RWPE2 (cell line): ENCODE measurements at regions not wholly inside any gene's neighbourhood (a gene's known extent, or its start where the extent isn't known, plus 50 kb on each side); places are given as distances from the start of the nearest gene placed in this dataset.

Experiments used
- ATAC-seq: fragments of 200-7000 bp; cut with Tn5 transposase; 3 replicates; pipeline ENCODE4 v1.9.1; 2021; ENCODE audit warnings: low read depth
- DNase-seq: peaks from one replicate; pipeline ENCODE4 v3.0.0-alpha.2; 2020; ENCODE audit warnings: low spot score
- H3K27ac ChIP-seq: fragments of 450-650 bp; 2 replicates; pipeline ENCODE4 v1.5.1; 2017; ENCODE audit warnings: mild to moderate bottlenecking; ENCODE audit not compliant: poor library complexity, severe bottlenecking
- H3K27me3 ChIP-seq: fragments of 250-450 bp; sonication (Bioruptor Pico); 2 replicates; pipeline ENCODE4 v1.5.1; 2021; ENCODE audit warnings: mild to moderate bottlenecking, moderate library complexity; ENCODE audit not compliant: insufficient read depth, poor library complexity, severe bottlenecking
- H3K36me3 ChIP-seq: fragments of 250-450 bp; sonication (Bioruptor Pico); 2 replicates; pipeline ENCODE4 v1.5.1; 2020; ENCODE audit warnings: low read depth, mild to moderate bottlenecking, moderate library complexity
- H3K4me1 ChIP-seq: fragments of 250-450 bp; sonication (Bioruptor Pico); 2 replicates; pipeline ENCODE4 v1.5.1; 2021; ENCODE audit warnings: mild to moderate bottlenecking, moderate library complexity; ENCODE audit not compliant: insufficient read depth, poor library complexity, severe bottlenecking
- H3K4me3 ChIP-seq: fragments of 250-450 bp; sonication (Bioruptor Pico); 2 replicates; pipeline ENCODE4 v1.5.1; 2021; ENCODE audit warnings: mild to moderate bottlenecking, moderate library complexity; ENCODE audit not compliant: severe bottlenecking
- H3K9me3 ChIP-seq: fragments of 250-450 bp; sonication (Bioruptor Pico); 2 replicates; pipeline ENCODE4 v1.5.1; 2021; ENCODE audit warnings: mild to moderate bottlenecking, moderate library complexity; ENCODE audit not compliant: severe bottlenecking
- CTCF ChIP-seq: fragments of 450-650 bp; IDR thresholded peaks from one replicate; pipeline ENCODE4 v1.5.1; 2017; ENCODE audit warnings: mild to moderate bottlenecking, moderate library complexity; ENCODE audit not compliant: poor library complexity, severe bottlenecking

GRCh38 chr3:64816355-64816754 lies 128.6 kb upstream of the ADAMTS9 start:
- no peaks in the 10 kb centered on the region for H3K9me3 ChIP-seq
- no peaks in the 10 kb centered on the region for H3K36me3 ChIP-seq
- H3K27me3 ChIP-seq: peaks cover 3% of the 10 kb centered on the region
- TF ChIP-seq CTCF: no peak
- H3K4me1 ChIP-seq: no peaks in the 10 kb centered on the region
- no peak for ATAC-seq
- DNase-seq: no peak
- no peak overlapping the region for H3K4me3 ChIP-seq
- H3K27ac ChIP-seq: no peak overlapping the region

- H3K27me3 ChIP-seq: peaks cover 3% of the 10 kb centered on the region
- H3K27ac ChIP-seq: no peak overlapping the region
- no peak for TF ChIP-seq CTCF
- H3K4me3 ChIP-seq: no peak overlapping the region
- no peaks in the 10 kb centered on the region for H3K4me1 ChIP-seq
- DNase-seq: no peak
- H3K9me3 ChIP-seq: no peaks in the 10 kb centered on the region
- no peaks in the 10 kb centered on the region for H3K36me3 ChIP-seq
- ATAC-seq: no peak
Observed at GRCh38 chr3:64815789-64816188, 128.0 kb upstream of the ADAMTS9 start.

- H3K36me3 ChIP-seq: no peaks in the 10 kb centered on the region
- H3K4me1 ChIP-seq: no peaks in the 10 kb centered on the region
- no peak overlapping the region for H3K4me3 ChIP-seq
- H3K27ac ChIP-seq: no peak overlapping the region
- DNase-seq (no peak), ATAC-seq (no peak)
- H3K9me3 ChIP-seq: no peaks in the 10 kb centered on the region
- H3K27me3 ChIP-seq: peaks cover 3% of the 10 kb centered on the region
- TF ChIP-seq CTCF: no peak
Observed at GRCh38 chr3:64815195-64815631, 127.4 kb upstream of the ADAMTS9 start.

GRCh38 chr3:64814351-64814750 lies 126.6 kb upstream of the ADAMTS9 start:
- ATAC-seq (no peak), DNase-seq (no peak)
- H3K4me1 ChIP-seq: no peaks in the 10 kb centered on the region
- H3K36me3 ChIP-seq: no peaks in the 10 kb centered on the region
- H3K27me3 ChIP-seq: peaks cover 3% of the 10 kb centered on the region
- H3K27ac ChIP-seq: no peak overlapping the region
- H3K4me3 ChIP-seq: no peak overlapping the region
- no peak for TF ChIP-seq CTCF
- no peaks in the 10 kb centered on the region for H3K9me3 ChIP-seq

GRCh38 chr3:64813326-64813725 lies 125.5 kb upstream of the ADAMTS9 start:
- Histone ChIP-seq H3K4me1 (no peaks in the 10 kb centered on the region), H3K27ac (no peak overlapping the region), H3K27me3 (peaks cover 3% of the 10 kb centered on the region), H3K36me3 (no peaks in the 10 kb centered on the region), H3K9me3 (no peaks in the 10 kb centered on the region), H3K4me3 (no peak overlapping the region)
- ATAC-seq: no peak
- no peak for DNase-seq
- no peak for TF ChIP-seq CTCF
